PC-3 (cell line): ENCODE measurements at regions not wholly inside any gene's neighbourhood (a gene's known extent, or its start where the extent isn't known, plus 50 kb on each side); places are given as distances from the start of the nearest gene placed in this dataset.

ENCODE experiments used
- ATAC-seq: fragments of 200-7000 bp; cut with Tn5 transposase; 2 replicates; pipeline ENCODE4 v1.9.1; 2020; ENCODE audit warnings: mild to moderate bottlenecking, moderate library complexity
- BruUV-seq: library from RNA; stranded (reverse); fragments of 400-500 nt; replicated peaks from 2 replicates; lab custom pipeline; 2021; lab: Mats Ljungman, UMichigan
- CTCF ChIA-PET: fragments of 300-600 bp; sonication (Branson Sonifier 250); formaldehyde crosslinking; loops from one replicate; lab custom pipeline; 2022; ENCODE audit warnings: antibody characterized with exemption; lab: Charles Lee
- POLR2A ChIA-PET: fragments of 300-600 bp; sonication (Branson Sonifier 250); formaldehyde crosslinking; loops from one replicate; lab custom pipeline; 2022; ENCODE audit warnings: antibody characterized with exemption; ENCODE audit not compliant: unreplicated experiment; lab: Charles Lee
- DNase-seq: peaks from one replicate; pipeline ENCODE4 v3.0.0-alpha.2; 2015
- H2AFZ ChIP-seq: fragments of 300-600 bp; sonication (generic); 2 replicates; pipeline ENCODE4 v1.6.0; 2016; ENCODE audit warnings: antibody characterized with exemption, low read length
- H3F3A ChIP-seq: fragments of 300-600 bp; sonication (generic); one replicate; pipeline ENCODE4 v1.6.0; 2017; ENCODE audit warnings: antibody characterized with exemption, low read length, control low read depth, mild to moderate bottlenecking; ENCODE audit not compliant: unreplicated experiment
- H3K27ac ChIP-seq: fragments of 300-600 bp; sonication (generic); 2 replicates; pipeline ENCODE4 v1.5.1; 2016; ENCODE audit warnings: mild to moderate bottlenecking, low read length
- H3K27me3 ChIP-seq: fragments of 300-600 bp; sonication (generic); 2 replicates; pipeline ENCODE4 v1.6.1; 2016; ENCODE audit warnings: low read length, mixed read lengths
- H3K36me3 ChIP-seq: fragments of 300-600 bp; sonication (generic); 2 replicates; pipeline ENCODE4 v1.6.1; 2016; ENCODE audit warnings: low read depth, mixed run types, low read length, mixed read lengths
- H3K4me1 ChIP-seq: fragments of 300-600 bp; sonication (generic); 2 replicates; pipeline ENCODE4 v1.5.1; 2016; ENCODE audit warnings: low read length; ENCODE audit not compliant: insufficient read depth
- H3K4me2 ChIP-seq: fragments of 300-600 bp; sonication (generic); 2 replicates; pipeline ENCODE4 v1.6.0; 2016; ENCODE audit warnings: low read length
- H3K4me3 ChIP-seq: fragments of 300-600 bp; sonication (generic); 2 replicates; pipeline ENCODE4 v1.5.1; 2016; ENCODE audit warnings: mild to moderate bottlenecking, low read length, mixed read lengths
- H3K79me2 ChIP-seq: fragments of 300-600 bp; sonication (generic); 2 replicates; pipeline ENCODE4 v1.6.1; 2017; ENCODE audit warnings: low read length, mixed read lengths
- H3K9ac ChIP-seq: fragments of 300-600 bp; sonication (generic); 2 replicates; pipeline ENCODE4 v1.6.0; 2016; ENCODE audit warnings: mild to moderate bottlenecking, low read length
- H3K9me2 ChIP-seq: fragments of 300-600 bp; sonication (generic); replicated peaks from 2 replicates; pipeline ENCODE4 v1.6.1; 2016; ENCODE audit warnings: mixed run types, low read length, mixed read lengths
- H3K9me3 ChIP-seq: fragments of 300-600 bp; sonication (generic); 2 replicates; pipeline ENCODE4 v1.6.1; 2016; ENCODE audit warnings: low read length, mixed read lengths
- H4K20me1 ChIP-seq: fragments of 300-600 bp; sonication (generic); 2 replicates; pipeline ENCODE4 v1.6.1; 2016; ENCODE audit warnings: low read length, mixed read lengths
- CTCF ChIP-seq: fragments of 300-600 bp; sonication (generic); conservative IDR thresholded peaks from 2 replicates; pipeline ENCODE4 v1.5.1; 2017; ENCODE audit warnings: antibody characterized with exemption, low read depth, mild to moderate bottlenecking, low read length
- EZH2 ChIP-seq: fragments of 300-600 bp; sonication (generic); IDR thresholded peaks from one replicate; pipeline ENCODE4 v1.6.1; 2017; ENCODE audit warnings: antibody characterized with exemption, mild to moderate bottlenecking, low read length; ENCODE audit not compliant: unreplicated experiment
- EZH2phosphoT487 ChIP-seq: fragments of 300-600 bp; sonication (generic); IDR thresholded peaks from 2 replicates; pipeline ENCODE4 v1.6.1; 2018; ENCODE audit warnings: mild to moderate bottlenecking, antibody characterized with exemption, low read length, borderline replicate concordance
- intact Hi-C: fragments of 100-400 bp; cut with micrococcal nuclease; formaldehyde crosslinking; loops from 2 replicates; pipeline ENCODE4 v1.9.0; 2023

GRCh38 chr9:107422189-107423185 lies 67.1 kb downstream of the KLF4 start:
- Histone ChIP-seq H3K27ac (no peak overlapping the region), H3F3A (no peaks in the 10 kb centered on the region), H3K4me3 (no peak overlapping the region), H3K36me3 (no peaks in the 10 kb centered on the region), H3K9me3 (no peaks in the 10 kb centered on the region), H4K20me1 (no peaks in the 10 kb centered on the region), H3K9me2 (no peaks in the 10 kb centered on the region), H3K9ac (no peak overlapping the region), H2AFZ (no peak overlapping the region), H3K27me3 (no peaks in the 10 kb centered on the region), H3K4me2 (no peak overlapping the region), H3K79me2 (no peaks in the 10 kb centered on the region), H3K4me1 (peaks cover 4% of the 10 kb centered on the region; the same call in 1 of the 2 replicates)
- peak; percentile 97 for ATAC-seq
- intact Hi-C loops: loop anchor here (1.0 to 5.0 kb wide), 3 partner anchors 62 to 1392 kb away; no protein-coding TSS in a partner anchor
- ChIA-PET POLR2A (no interaction called here), CTCF (interaction anchor here (0.6 kb wide), 3 partner anchors 59 to 852 kb away, joined by 3 read pairs; no protein-coding TSS in a partner anchor)
- BruUV-seq: no TSS peak
- DNase-seq: peak; percentile 75
- TF ChIP-seq EZH2phosphoT487 (no peak), EZH2 (no peak), CTCF (peak; percentile 74)

GRCh38 chr9:107410420-107410819 lies 79.1 kb downstream of the KLF4 start:
- no peaks in the 10 kb centered on the region for H3F3A ChIP-seq
- intact Hi-C loops: no loop called here
- H3K9me2 ChIP-seq: no peaks in the 10 kb centered on the region
- no peak overlapping the region for H3K4me3 ChIP-seq
- no peaks in the 10 kb centered on the region for H3K9me3 ChIP-seq
- H3K9ac ChIP-seq: no peak overlapping the region
- H3K27ac ChIP-seq: no peak overlapping the region
- ChIA-PET CTCF (no interaction called here), POLR2A (no interaction called here)
- H3K79me2 ChIP-seq: no peaks in the 10 kb centered on the region
- no peaks in the 10 kb centered on the region for H3K4me1 ChIP-seq
- H3K4me2 ChIP-seq: no peak overlapping the region
- no peaks in the 10 kb centered on the region for H4K20me1 ChIP-seq
- DNase-seq: no peak
- H3K27me3 ChIP-seq: no peaks in the 10 kb centered on the region
- BruUV-seq: no TSS peak
- TF ChIP-seq EZH2 (no peak), CTCF (no peak), EZH2phosphoT487 (no peak)
- ATAC-seq: no peak
- no peaks in the 10 kb centered on the region for H3K36me3 ChIP-seq
- no peak overlapping the region for H2AFZ ChIP-seq
